ENCODE measurements at regions not wholly inside any gene's neighbourhood (a gene's known extent, or its start where the extent isn't known, plus 50 kb on each side); places are given as distances from the start of the nearest gene placed in this dataset.

DNA sequence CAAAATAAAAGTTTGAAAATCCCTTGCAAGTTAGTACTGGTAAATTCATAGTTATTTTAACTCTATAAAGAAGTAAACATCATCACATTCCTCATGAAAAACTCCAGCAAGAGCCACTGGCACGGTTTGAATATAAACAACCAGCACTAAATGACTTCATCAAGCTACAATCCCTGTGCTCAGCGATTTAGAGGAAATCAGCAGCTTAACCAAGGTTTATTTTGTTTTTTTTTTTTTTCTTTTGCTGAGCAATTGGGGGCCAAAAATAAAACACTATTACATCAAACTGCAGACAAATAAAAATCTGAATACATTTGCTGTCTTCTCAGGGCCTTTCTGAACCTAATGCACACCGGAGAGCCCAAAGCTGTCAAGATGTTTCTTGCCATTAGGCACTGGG, 106.2 kb upstream of the SLC24A2 start:
- TF ChIP-seq, protein P1, sequence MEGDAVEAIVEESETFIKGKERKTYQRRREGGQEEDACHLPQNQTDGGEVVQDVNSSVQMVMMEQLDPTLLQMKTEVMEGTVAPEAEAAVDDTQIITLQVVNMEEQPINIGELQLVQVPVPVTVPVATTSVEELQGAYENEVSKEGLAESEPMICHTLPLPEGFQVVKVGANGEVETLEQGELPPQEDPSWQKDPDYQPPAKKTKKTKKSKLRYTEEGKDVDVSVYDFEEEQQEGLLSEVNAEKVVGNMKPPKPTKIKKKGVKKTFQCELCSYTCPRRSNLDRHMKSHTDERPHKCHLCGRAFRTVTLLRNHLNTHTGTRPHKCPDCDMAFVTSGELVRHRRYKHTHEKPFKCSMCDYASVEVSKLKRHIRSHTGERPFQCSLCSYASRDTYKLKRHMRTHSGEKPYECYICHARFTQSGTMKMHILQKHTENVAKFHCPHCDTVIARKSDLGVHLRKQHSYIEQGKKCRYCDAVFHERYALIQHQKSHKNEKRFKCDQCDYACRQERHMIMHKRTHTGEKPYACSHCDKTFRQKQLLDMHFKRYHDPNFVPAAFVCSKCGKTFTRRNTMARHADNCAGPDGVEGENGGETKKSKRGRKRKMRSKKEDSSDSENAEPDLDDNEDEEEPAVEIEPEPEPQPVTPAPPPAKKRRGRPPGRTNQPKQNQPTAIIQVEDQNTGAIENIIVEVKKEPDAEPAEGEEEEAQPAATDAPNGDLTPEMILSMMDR (IDR thresholded peaks at IDR 0.05; ENCODE audit: low read length) = no peak
- no peak for TF ChIP-seq EZH2 (IDR thresholded peaks at IDR 0.05; ENCODE audit: borderline replicate concordance, low read length)
